Endothelial cell of umbilical vein (primary cell): ENCODE measurements at regions not wholly inside any gene's neighbourhood (a gene's known extent, or its start where the extent isn't known, plus 50 kb on each side); places are given as distances from the start of the nearest gene placed in this dataset.
A peak's percentile ranks its signal among the peaks of the same experiment; 100 is the strongest.

Source experiments
- BruUV-seq: library from RNA; stranded (reverse); fragments of 400-500 nt; replicated peaks from 2 replicates; lab custom pipeline; 2021; lab: Mats Ljungman, UMichigan
- CTCF ChIA-PET: fragments of 300-600, 350-600 bp; sonication (Branson Sonifier 250); formaldehyde crosslinking; loops from one replicate; lab custom pipeline; 2021; ENCODE audit warnings: antibody characterized with exemption, inconsistent platforms; lab: Charles Lee
- POLR2A ChIA-PET: fragments of 300-600, 350-600 bp; sonication (Branson Sonifier 250); formaldehyde crosslinking; loops from one replicate; lab custom pipeline; 2021; ENCODE audit warnings: antibody characterized with exemption, inconsistent platforms; lab: Charles Lee
- DNase-seq: peaks from one replicate; pipeline ENCODE4 v3.0.0-alpha.2; 2011; ENCODE audit warnings: low read depth, low spot score
- FAIRE-seq: peaks from 2 replicates; lab custom pipeline; 2011; peaks lifted over from hg19 to GRCh38; lab: Jason Lieb, UNC
- H2AFZ ChIP-seq: 2 replicates; pipeline ENCODE4 v1.6.0; 2012; ENCODE audit warnings: low read depth, low read length, control low read depth, inconsistent platforms
- H3K27ac ChIP-seq: 2 replicates; pipeline ENCODE4 v1.5.1; 2011; ENCODE audit warnings: low read depth, mild to moderate bottlenecking, control low read depth, low read length, moderate library complexity; ENCODE audit not compliant: insufficient read depth
- H3K27me3 ChIP-seq, 2 experiments: 2 replicates each; pipeline versions ENCODE4 v1.6.0 to v1.6.1; 2011; ENCODE audit warnings: low read length in 2 of 2, mixed read lengths in 1 of 2; ENCODE audit not compliant: control insufficient read depth in 2 of 2, insufficient read depth in 2 of 2
- H3K36me3 ChIP-seq, 2 experiments: 2 replicates in 1 of 2; 3 replicates in 1 of 2; pipeline ENCODE4 v1.5.1; 2011; ENCODE audit warnings: low read length in 2 of 2, mild to moderate bottlenecking in 1 of 2, moderate library complexity in 1 of 2; ENCODE audit not compliant: control insufficient read depth in 2 of 2, insufficient read depth in 2 of 2; ENCODE audit errors: extremely low read depth in 1 of 2
- H3K4me1 ChIP-seq: 3 replicates; pipeline ENCODE4 v1.5.1; 2011; ENCODE audit warnings: mild to moderate bottlenecking, low read length; ENCODE audit not compliant: control insufficient read depth, insufficient read depth; ENCODE audit errors: extremely low read depth
- H3K4me2 ChIP-seq: 2 replicates; pipeline ENCODE4 v1.6.1; 2011; ENCODE audit warnings: low read length, control low read depth, mixed read lengths; ENCODE audit not compliant: insufficient read depth
- H3K4me3 ChIP-seq, 3 experiments: fragments of 200-600 bp in 1 of 3; sonication (generic), shearing (Covaris generic) in 1 of 3; replicated peaks in 1 of 3; 2 replicates each; pipeline ENCODE4 v1.5.1; 2011 to 2016; ENCODE audit warnings: control low read depth in 3 of 3, low read length in 3 of 3, mild to moderate bottlenecking in 2 of 3, inconsistent platforms in 1 of 3, low read depth in 1 of 3, moderate library complexity in 1 of 3; ENCODE audit not compliant: insufficient read depth in 1 of 3
- H3K79me2 ChIP-seq: 2 replicates; pipeline ENCODE4 v1.6.0; 2012; ENCODE audit warnings: low read length, inconsistent platforms; ENCODE audit not compliant: control insufficient read depth, insufficient read depth
- H3K9ac ChIP-seq: replicated peaks from 2 replicates; pipeline ENCODE3; 2011; ENCODE audit warnings: low read length, control low read depth; ENCODE audit not compliant: insufficient read depth; ENCODE audit errors: extremely low read depth
- H3K9me1 ChIP-seq: replicated peaks from 3 replicates; pipeline ENCODE4 v1.6.0; 2011; ENCODE audit warnings: mild to moderate bottlenecking, low read length; ENCODE audit not compliant: control insufficient read depth, insufficient read depth; ENCODE audit errors: extremely low read depth
- H3K9me3 ChIP-seq: replicated peaks from 2 replicates; pipeline ENCODE4 v1.5.1; 2012; ENCODE audit warnings: low read length, inconsistent platforms; ENCODE audit not compliant: control insufficient read depth, insufficient read depth
- H4K20me1 ChIP-seq: replicated peaks from 2 replicates; pipeline ENCODE3; 2011; ENCODE audit warnings: mild to moderate bottlenecking, low read length; ENCODE audit not compliant: control insufficient read depth, insufficient read depth; ENCODE audit errors: extremely low read depth
- CTCF ChIP-seq, 2 donors: IDR thresholded peaks; 1 replicate in 1 of 2; 2 replicates in 1 of 2; pipeline ENCODE4 v1.5.1; 2011; ENCODE audit warnings: low read length in 2 of 2, mild to moderate bottlenecking in 2 of 2, moderate library complexity in 2 of 2, control low read depth in 1 of 2, inconsistent platforms in 1 of 2, low read depth in 1 of 2; ENCODE audit not compliant: insufficient read depth in 1 of 2; ENCODE audit errors: extremely low read depth in 1 of 2
- EZH2 ChIP-seq: IDR thresholded peaks from 2 replicates; pipeline ENCODE4 v1.6.1; 2012; ENCODE audit warnings: borderline replicate concordance, low read depth, mild to moderate bottlenecking, moderate library complexity, low read length, inconsistent platforms; ENCODE audit not compliant: severe bottlenecking
- FOS ChIP-seq: IDR thresholded peaks from 2 replicates; pipeline ENCODE4 v1.6.1; 2011; ENCODE audit warnings: mild to moderate bottlenecking, low read length, moderate library complexity, borderline replicate concordance; ENCODE audit not compliant: insufficient read depth
- JUN ChIP-seq: IDR thresholded peaks from 2 replicates; pipeline ENCODE4 v1.6.1; 2011; ENCODE audit warnings: borderline replicate concordance, low read depth; ENCODE audit not compliant: insufficient read length, insufficient read depth
- MYC ChIP-seq: IDR thresholded peaks from one replicate; pipeline ENCODE4 v1.6.1; 2011; ENCODE audit warnings: mild to moderate bottlenecking, low read depth, low read length
- POLR2AphosphoS5 ChIP-seq: IDR thresholded peaks from 2 replicates; pipeline ENCODE4 v1.6.1; 2012; ENCODE audit warnings: low read depth, mild to moderate bottlenecking, control low read depth, low read length, moderate library complexity; ENCODE audit not compliant: insufficient read depth
- dilution Hi-C: fragments of 300-500 bp; cut with MboI; formaldehyde crosslinking; loops from one replicate; pipeline ENCODE4 v1.15.0; 2019; ENCODE audit warnings: low sequenced_read_pairs; ENCODE audit not compliant: extremely low pct_ligation_motif_present
- intact Hi-C: fragments of 100-400 bp; cut with micrococcal nuclease; formaldehyde crosslinking; loops from one replicate; pipeline ENCODE4 v1.10.0; 2022

DNA sequence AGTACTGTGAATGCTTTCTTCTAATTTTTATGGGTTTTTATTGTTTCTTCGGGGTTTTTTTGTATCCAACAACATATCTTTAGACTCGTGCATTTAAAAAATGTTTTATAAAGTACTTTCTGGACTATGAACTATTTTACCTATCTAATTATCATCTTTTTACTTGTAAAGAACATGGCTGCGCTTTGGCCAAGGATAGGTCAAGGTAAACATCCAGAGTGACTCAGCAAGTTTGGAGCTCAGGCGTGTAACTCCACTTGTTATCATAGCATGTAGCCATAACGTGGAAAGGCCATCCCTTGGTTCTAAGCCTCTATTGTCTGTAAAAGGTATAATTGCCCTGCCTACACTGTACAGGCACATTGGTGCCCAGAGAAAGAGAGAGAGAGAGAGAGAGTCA, 818.0 kb upstream of the GOT2 start:
- ChIA-PET CTCF (no interaction called here), POLR2A (no interaction called here)
- Histone ChIP-seq H3K4me2 (no peak overlapping the region), H3K4me1 (no peaks in the 10 kb centered on the region), H3K9me1 (no peaks in the 10 kb centered on the region), H3K27ac (no peak overlapping the region), H3K4me3 (no peak overlapping the region), H2AFZ (no peak overlapping the region), H4K20me1 (no peaks in the 10 kb centered on the region), H3K9ac (no peak overlapping the region), H3K9me3 (no peaks in the 10 kb centered on the region), H3K27me3 (no peaks in the 10 kb centered on the region), H3K36me3 (no peaks in the 10 kb centered on the region), H3K79me2 (no peaks in the 10 kb centered on the region)
- no TSS peak for BruUV-seq
- TF ChIP-seq JUN (no peak), EZH2 (no peak), POLR2AphosphoS5 (no peak), MYC (no peak)
- intact Hi-C loops (no loop called here), dilution Hi-C loops (no loop called here)
- FAIRE-seq: no peak
- DNase-seq: no peak

DNA sequence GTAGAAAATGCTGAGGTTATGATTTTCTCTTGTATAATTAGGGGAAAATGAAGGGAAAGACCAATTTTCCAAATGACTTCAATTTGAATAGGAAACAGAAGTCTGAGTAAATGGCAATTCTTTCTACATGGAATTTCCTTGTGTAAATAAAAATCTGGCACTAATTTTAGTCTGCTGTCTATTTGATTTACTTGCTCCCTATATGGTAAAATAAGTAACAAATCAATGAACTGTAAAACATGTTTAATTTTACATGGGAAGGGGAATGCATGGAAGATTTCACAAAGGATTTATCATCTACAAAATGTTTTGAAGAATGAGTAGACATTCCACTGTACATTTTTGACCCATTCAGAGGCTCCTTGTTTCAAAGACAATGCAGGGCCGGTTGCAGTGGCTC, 811.6 kb upstream of the GOT2 start:
- BruUV-seq: no TSS peak
- Histone ChIP-seq H3K9me1 (no peaks in the 10 kb centered on the region), H2AFZ (no peak overlapping the region), H3K36me3 (no peaks in the 10 kb centered on the region), H3K4me1 (peaks cover 4% of the 10 kb centered on the region), H3K9me3 (no peaks in the 10 kb centered on the region), H3K9ac (no peak overlapping the region), H3K27ac (no peak overlapping the region), H3K4me2 (no peak overlapping the region), H3K27me3 (no peaks in the 10 kb centered on the region), H3K79me2 (no peaks in the 10 kb centered on the region), H4K20me1 (no peaks in the 10 kb centered on the region), H3K4me3 (no peak overlapping the region)
- peak; percentile 50 for FAIRE-seq
- dilution Hi-C loops (no loop called here), intact Hi-C loops (no loop called here)
- ChIA-PET POLR2A (no interaction called here), CTCF (no interaction called here)
- TF ChIP-seq FOS (peak; percentile 13), CTCF (IDR thresholded peaks at IDR 0.05; ENCODE audit: extremely low read depth in 1 of 2, insufficient read depth in 1 of 2, low read depth in 1 of 2, low read length in 2 of 2) (no peak), JUN (no peak)
- peak; percentile 58 for DNase-seq
